Fibroblast of lung (primary cell): ENCODE measurements at regions not wholly inside any gene's neighbourhood (a gene's known extent, or its start where the extent isn't known, plus 50 kb on each side); places are given as distances from the start of the nearest gene placed in this dataset.

Experiments used
- EZH2 ChIP-seq: IDR thresholded peaks from 2 replicates; pipeline ENCODE4 v1.5.1; 2012; ENCODE audit warnings: low read length, control low read depth, mild to moderate bottlenecking; ENCODE audit errors: missing control alignments
- TF ChIP-seq, protein P1 (sequence below), 2 donors: IDR thresholded peaks in 1 of 2; conservative IDR thresholded peaks in 1 of 2; 1 replicate in 1 of 2; 2 replicates in 1 of 2; pipeline ENCODE4 v1.5.1; 2011 to 2012; ENCODE audit warnings: low read length in 2 of 2, control low read depth in 1 of 2, inconsistent platforms in 1 of 2, low read depth in 1 of 2, mild to moderate bottlenecking in 1 of 2

DNA sequence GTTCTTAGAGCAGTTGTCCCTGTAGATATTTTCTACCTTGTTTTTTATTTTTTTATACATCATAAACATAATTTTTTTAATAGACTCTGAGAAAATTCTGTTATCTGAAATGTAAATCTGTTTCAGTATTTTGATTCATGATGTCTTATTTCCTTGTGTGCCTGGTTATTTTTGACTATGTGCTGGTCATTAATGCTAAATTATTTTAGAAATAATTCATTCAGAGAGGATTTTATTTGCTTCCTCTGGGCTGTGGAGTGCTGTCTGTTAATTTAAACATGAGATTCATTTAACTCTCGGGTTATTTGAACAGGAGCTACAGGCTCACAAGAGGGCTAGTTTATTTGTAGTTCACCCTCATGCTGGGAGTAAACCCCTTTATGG is 124.3 kb upstream of the PITX1 start:
- TF ChIP-seq, protein P1, sequence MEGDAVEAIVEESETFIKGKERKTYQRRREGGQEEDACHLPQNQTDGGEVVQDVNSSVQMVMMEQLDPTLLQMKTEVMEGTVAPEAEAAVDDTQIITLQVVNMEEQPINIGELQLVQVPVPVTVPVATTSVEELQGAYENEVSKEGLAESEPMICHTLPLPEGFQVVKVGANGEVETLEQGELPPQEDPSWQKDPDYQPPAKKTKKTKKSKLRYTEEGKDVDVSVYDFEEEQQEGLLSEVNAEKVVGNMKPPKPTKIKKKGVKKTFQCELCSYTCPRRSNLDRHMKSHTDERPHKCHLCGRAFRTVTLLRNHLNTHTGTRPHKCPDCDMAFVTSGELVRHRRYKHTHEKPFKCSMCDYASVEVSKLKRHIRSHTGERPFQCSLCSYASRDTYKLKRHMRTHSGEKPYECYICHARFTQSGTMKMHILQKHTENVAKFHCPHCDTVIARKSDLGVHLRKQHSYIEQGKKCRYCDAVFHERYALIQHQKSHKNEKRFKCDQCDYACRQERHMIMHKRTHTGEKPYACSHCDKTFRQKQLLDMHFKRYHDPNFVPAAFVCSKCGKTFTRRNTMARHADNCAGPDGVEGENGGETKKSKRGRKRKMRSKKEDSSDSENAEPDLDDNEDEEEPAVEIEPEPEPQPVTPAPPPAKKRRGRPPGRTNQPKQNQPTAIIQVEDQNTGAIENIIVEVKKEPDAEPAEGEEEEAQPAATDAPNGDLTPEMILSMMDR (conservative IDR thresholded peaks at IDR 0.05 in 1 of 2, IDR thresholded peaks at IDR 0.05 in 1 of 2; ENCODE audit: low read depth in 1 of 2, low read length in 2 of 2) = no peak
- TF ChIP-seq EZH2 = no peak
